HepG2 (cell line): ENCODE measurements at regions not wholly inside any gene's neighbourhood (a gene's known extent, or its start where the extent isn't known, plus 50 kb on each side); places are given as distances from the start of the nearest gene placed in this dataset.

ENCODE experiments used
- ATRX ChIP-seq: sonication (generic); formaldehyde crosslinking; IDR thresholded peaks from 2 replicates; pipeline ENCODE4 v1.4.0; 2020; ENCODE audit warnings: missing genetic modification reagents, borderline replicate concordance
- CBX2 ChIP-seq, 2 experiments: fragments of 200-600 bp in 1 of 2; sonication (generic); formaldehyde crosslinking in 1 of 2; IDR thresholded peaks; 2 replicates each; pipeline versions ENCODE4 v1.7.0 to v1.8.1; 2018 to 2022; ENCODE audit warnings: low read depth in 2 of 2, low read length in 1 of 2, mild to moderate bottlenecking in 1 of 2, missing genetic modification reagents in 1 of 2
- EHMT2 ChIP-seq: fragments of 200-600 bp; sonication (generic); IDR thresholded peaks from 2 replicates; pipeline ENCODE4 v1.7.0; 2017; ENCODE audit warnings: antibody characterized with exemption, low read depth, low read length, borderline replicate concordance
- ELF3 ChIP-seq: IDR thresholded peaks from 2 replicates; pipeline ENCODE4 v1.6.1; 2016; ENCODE audit warnings: missing genetic modification reagents, missing compliant biosample characterization
- GATAD2A ChIP-seq: IDR thresholded peaks from 2 replicates; pipeline ENCODE4 v1.6.1; 2016
- HOXA5 ChIP-seq: sonication (generic); formaldehyde crosslinking; IDR thresholded peaks from 2 replicates; pipeline ENCODE4 v1.4.0; 2020; ENCODE audit warnings: missing genetic modification reagents
- MTA1 ChIP-seq: sonication (generic); formaldehyde crosslinking; IDR thresholded peaks from 2 replicates; pipeline ENCODE4 v1.4.0; 2020; ENCODE audit warnings: missing genetic modification reagents, mild to moderate bottlenecking, borderline replicate concordance
- RBFOX2 ChIP-seq: fragments of 200-400 bp; formaldehyde crosslinking; IDR thresholded peaks from 2 replicates; pipeline ENCODE4 v1.6.1; 2017; ENCODE audit warnings: low read depth, mild to moderate bottlenecking, low read length
- XBP1 ChIP-seq: sonication (generic); formaldehyde crosslinking; IDR thresholded peaks from 2 replicates; pipeline ENCODE4 v1.5.0; 2020; ENCODE audit warnings: missing genetic modification reagents
- ZFYVE20 ChIP-seq: sonication (generic); formaldehyde crosslinking; IDR thresholded peaks from 2 replicates; pipeline ENCODE4 v1.8.0; 2023; ENCODE audit warnings: low read depth, mild to moderate bottlenecking, moderate library complexity, missing genetic modification reagents, borderline replicate concordance
- ZNF383 ChIP-seq: sonication (generic); formaldehyde crosslinking; IDR thresholded peaks from 2 replicates; pipeline ENCODE4 v1.4.0; 2020; ENCODE audit warnings: missing genetic modification reagents, mild to moderate bottlenecking, borderline replicate concordance
- TF ChIP-seq, protein P1 (sequence below): IDR thresholded peaks from 2 replicates; pipeline ENCODE4 v1.6.1; 2016; ENCODE audit warnings: low read depth
- TF ChIP-seq, protein P2 (sequence below): sonication (generic); formaldehyde crosslinking; IDR thresholded peaks from 2 replicates; pipeline ENCODE4 v1.5.1; 2020; ENCODE audit warnings: mild to moderate bottlenecking, missing genetic modification reagents, borderline replicate concordance
- TF ChIP-seq, protein P3 (sequence below): IDR thresholded peaks from 2 replicates; pipeline ENCODE4 v1.6.1; 2012; ENCODE audit warnings: low read depth, low read length, improper control_type of control experiment
- TF ChIP-seq, protein P4 (sequence below): sonication (generic); formaldehyde crosslinking; IDR thresholded peaks from 2 replicates; pipeline ENCODE4 v1.8.0; 2022; ENCODE audit warnings: mild to moderate bottlenecking, missing genetic modification reagents, borderline replicate concordance
- TF ChIP-seq, protein P5 (sequence below), 2 experiments: fragments of 450-650 bp in 1 of 2; sonication (generic) in 1 of 2; formaldehyde crosslinking; IDR thresholded peaks; 2 replicates each; pipeline versions ENCODE4 v1.5.0 to v1.8.0; 2020 to 2022; ENCODE audit warnings: mild to moderate bottlenecking in 1 of 2, missing genetic modification reagents in 1 of 2

DNA sequence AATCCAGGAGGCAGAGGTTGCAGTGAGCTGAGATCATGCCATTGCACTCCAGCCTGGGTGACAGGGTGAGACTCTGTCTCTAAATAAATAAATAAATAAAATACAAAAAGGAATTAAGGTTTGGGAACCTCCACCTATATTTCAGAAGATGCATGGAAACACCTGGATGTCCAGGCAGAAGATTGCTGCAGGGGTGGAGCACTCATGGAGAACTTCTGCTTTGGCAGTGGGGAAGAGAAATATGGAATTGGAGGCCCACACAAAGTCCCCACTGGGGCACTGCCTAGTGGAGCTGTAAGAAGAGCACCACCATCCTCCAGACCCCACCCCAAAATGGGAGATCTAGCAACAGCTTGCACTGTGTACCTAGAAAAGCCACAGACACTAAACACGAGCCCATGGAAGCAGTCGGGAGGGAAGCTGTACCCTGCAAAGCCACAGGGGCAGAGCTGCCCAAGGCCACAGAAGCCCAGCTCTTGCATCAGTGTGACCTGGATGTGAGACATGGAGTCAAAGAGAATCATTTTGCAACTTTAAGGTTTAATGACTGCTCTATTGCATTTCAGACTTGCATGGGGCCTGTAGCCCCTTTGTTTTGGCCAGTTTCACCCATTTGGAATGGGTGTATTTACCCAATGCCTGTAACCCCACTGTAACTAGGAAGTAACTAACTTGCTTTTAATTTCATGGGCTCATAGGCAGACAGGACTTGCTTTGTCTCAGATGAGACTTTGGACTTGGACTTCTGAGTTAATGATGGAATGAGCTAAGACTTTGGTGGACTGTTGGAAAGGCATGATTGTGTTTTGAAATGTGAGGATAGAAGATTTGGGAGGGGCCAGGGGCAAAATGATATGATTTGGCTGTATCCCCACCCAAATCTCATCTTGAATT lies 265.3 kb downstream of the ZEB2 start (continued):
- TF ChIP-seq ZFYVE20 (CRISPR knock-in tag) (no peak), MTA1 (CRISPR knock-in tag) (no peak), ATRX (CRISPR knock-in tag) (no peak), ZNF383 (CRISPR knock-in tag) (no peak), GATAD2A (CRISPR knock-in tag) (peak; percentile 38; the same call in 1 of the 2 replicates), CBX2 (IDR thresholded peaks at IDR 0.05; ENCODE audit: low read depth, low read length) (no peak), CBX2 (CRISPR knock-in tag; IDR thresholded peaks at IDR 0.05; ENCODE audit: low read depth) (no peak), HOXA5 (no peak), RBFOX2 (no peak), XBP1 (no peak), EHMT2 (no peak), ELF3 (0 out of 2 replicates have a peak, but pooled peaks have one; percentile 44)
- TF ChIP-seq, protein P1, sequence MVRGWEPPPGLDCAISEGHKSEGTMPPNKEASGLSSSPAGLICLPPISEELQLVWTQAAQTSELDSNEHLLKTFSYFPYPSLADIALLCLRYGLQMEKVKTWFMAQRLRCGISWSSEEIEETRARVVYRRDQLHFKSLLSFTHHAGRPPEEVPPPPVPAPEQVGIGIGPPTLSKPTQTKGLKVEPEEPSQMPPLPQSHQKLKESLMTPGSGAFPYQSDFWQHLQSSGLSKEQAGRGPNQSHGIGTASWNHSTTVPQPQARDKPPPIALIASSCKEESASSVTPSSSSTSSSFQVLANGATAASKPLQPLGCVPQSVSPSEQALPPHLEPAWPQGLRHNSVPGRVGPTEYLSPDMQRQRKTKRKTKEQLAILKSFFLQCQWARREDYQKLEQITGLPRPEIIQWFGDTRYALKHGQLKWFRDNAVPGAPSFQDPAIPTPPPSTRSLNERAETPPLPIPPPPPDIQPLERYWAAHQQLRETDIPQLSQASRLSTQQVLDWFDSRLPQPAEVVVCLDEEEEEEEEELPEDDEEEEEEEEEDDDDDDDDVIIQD: peak; percentile 67; the same call in 1 of the 2 replicates
- TF ChIP-seq, protein P2, sequence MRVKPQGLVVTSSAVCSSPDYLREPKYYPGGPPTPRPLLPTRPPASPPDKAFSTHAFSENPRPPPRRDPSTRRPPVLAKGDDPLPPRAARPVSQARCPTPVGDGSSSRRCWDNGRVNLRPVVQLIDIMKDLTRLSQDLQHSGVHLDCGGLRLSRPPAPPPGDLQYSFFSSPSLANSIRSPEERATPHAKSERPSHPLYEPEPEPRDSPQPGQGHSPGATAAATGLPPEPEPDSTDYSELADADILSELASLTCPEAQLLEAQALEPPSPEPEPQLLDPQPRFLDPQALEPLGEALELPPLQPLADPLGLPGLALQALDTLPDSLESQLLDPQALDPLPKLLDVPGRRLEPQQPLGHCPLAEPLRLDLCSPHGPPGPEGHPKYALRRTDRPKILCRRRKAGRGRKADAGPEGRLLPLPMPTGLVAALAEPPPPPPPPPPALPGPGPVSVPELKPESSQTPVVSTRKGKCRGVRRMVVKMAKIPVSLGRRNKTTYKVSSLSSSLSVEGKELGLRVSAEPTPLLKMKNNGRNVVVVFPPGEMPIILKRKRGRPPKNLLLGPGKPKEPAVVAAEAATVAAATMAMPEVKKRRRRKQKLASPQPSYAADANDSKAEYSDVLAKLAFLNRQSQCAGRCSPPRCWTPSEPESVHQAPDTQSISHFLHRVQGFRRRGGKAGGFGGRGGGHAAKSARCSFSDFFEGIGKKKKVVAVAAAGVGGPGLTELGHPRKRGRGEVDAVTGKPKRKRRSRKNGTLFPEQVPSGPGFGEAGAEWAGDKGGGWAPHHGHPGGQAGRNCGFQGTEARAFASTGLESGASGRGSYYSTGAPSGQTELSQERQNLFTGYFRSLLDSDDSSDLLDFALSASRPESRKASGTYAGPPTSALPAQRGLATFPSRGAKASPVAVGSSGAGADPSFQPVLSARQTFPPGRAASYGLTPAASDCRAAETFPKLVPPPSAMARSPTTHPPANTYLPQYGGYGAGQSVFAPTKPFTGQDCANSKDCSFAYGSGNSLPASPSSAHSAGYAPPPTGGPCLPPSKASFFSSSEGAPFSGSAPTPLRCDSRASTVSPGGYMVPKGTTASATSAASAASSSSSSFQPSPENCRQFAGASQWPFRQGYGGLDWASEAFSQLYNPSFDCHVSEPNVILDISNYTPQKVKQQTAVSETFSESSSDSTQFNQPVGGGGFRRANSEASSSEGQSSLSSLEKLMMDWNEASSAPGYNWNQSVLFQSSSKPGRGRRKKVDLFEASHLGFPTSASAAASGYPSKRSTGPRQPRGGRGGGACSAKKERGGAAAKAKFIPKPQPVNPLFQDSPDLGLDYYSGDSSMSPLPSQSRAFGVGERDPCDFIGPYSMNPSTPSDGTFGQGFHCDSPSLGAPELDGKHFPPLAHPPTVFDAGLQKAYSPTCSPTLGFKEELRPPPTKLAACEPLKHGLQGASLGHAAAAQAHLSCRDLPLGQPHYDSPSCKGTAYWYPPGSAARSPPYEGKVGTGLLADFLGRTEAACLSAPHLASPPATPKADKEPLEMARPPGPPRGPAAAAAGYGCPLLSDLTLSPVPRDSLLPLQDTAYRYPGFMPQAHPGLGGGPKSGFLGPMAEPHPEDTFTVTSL: no peak
- TF ChIP-seq, protein P3, sequence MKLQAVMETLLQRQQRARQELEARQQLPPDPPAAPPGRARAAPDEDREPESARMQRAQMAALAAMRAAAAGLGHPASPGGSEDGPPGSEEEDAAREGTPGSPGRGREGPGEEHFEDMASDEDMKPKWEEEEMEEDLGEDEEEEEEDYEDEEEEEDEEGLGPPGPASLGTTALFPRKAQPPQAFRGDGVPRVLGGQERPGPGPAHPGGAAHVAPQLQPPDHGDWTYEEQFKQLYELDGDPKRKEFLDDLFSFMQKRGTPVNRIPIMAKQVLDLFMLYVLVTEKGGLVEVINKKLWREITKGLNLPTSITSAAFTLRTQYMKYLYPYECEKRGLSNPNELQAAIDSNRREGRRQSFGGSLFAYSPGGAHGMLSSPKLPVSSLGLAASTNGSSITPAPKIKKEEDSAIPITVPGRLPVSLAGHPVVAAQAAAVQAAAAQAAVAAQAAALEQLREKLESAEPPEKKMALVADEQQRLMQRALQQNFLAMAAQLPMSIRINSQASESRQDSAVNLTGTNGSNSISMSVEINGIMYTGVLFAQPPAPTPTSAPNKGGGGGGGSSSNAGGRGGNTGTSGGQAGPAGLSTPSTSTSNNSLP: peak; percentile 28; the same call in 1 of the 2 replicates
- TF ChIP-seq, protein P4, sequence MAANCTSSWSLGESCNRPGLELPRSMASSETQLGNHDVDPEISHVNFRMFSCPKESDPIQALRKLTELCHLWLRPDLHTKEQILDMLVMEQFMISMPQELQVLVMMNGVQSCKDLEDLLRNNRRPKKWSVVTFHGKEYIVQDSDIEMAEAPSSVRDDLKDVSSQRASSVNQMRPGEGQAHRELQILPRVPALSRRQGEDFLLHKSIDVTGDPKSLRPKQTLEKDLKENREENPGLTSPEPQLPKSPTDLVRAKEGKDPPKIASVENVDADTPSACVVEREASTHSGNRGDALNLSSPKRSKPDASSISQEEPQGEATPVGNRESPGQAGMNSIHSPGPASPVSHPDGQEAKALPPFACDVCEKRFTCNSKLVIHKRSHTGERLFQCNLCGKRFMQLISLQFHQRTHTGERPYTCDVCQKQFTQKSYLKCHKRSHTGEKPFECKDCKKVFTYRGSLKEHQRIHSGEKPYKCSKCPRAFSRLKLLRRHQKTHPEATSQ (CRISPR knock-in tag): peak; percentile 66; the same call in 1 of the 2 replicates
- TF ChIP-seq, protein P5, sequence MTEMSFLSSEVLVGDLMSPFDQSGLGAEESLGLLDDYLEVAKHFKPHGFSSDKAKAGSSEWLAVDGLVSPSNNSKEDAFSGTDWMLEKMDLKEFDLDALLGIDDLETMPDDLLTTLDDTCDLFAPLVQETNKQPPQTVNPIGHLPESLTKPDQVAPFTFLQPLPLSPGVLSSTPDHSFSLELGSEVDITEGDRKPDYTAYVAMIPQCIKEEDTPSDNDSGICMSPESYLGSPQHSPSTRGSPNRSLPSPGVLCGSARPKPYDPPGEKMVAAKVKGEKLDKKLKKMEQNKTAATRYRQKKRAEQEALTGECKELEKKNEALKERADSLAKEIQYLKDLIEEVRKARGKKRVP (CRISPR knock-in tag; IDR thresholded peaks at IDR 0.05): peak in 1 of 2 experiments; percentile 67; a peak in 2 of 4 replicates
